MM.1S (cell line): ENCODE measurements at regions not wholly inside any gene's neighbourhood (a gene's known extent, or its start where the extent isn't known, plus 50 kb on each side); places are given as distances from the start of the nearest gene placed in this dataset.

ENCODE experiments used
- DNase-seq: peaks from one replicate; pipeline ENCODE4 v3.0.0-alpha.2; 2015
- H2AFZ ChIP-seq: fragments of 300-600 bp; sonication (generic); 2 replicates; pipeline ENCODE4 v1.6.0; 2016; ENCODE audit warnings: antibody characterized with exemption, low read length
- H3F3A ChIP-seq: fragments of 300-600 bp; sonication (generic); 2 replicates; pipeline ENCODE4 v1.6.1; 2016; ENCODE audit warnings: mild to moderate bottlenecking, antibody characterized with exemption, low read length, moderate library complexity, mixed read lengths; ENCODE audit not compliant: insufficient read depth
- H3K27ac ChIP-seq: fragments of 300-600 bp; sonication (generic); 2 replicates; pipeline ENCODE4 v1.5.1; 2016; ENCODE audit warnings: mild to moderate bottlenecking, low read length
- H3K27me3 ChIP-seq: fragments of 300-600 bp; sonication (generic); replicated peaks from 2 replicates; pipeline ENCODE4 v1.6.0; 2016; ENCODE audit warnings: low read length; ENCODE audit not compliant: insufficient read depth
- H3K36me3 ChIP-seq: fragments of 300-600 bp; sonication (generic); replicated peaks from 2 replicates; pipeline ENCODE4 v1.6.1; 2016; ENCODE audit warnings: mild to moderate bottlenecking, low read length, mixed read lengths; ENCODE audit not compliant: insufficient read depth
- H3K4me1 ChIP-seq: fragments of 300-600 bp; sonication (generic); 2 replicates; pipeline ENCODE4 v1.6.1; 2016; ENCODE audit warnings: low read length, mixed read lengths
- H3K4me2 ChIP-seq: fragments of 300-600 bp; sonication (generic); 2 replicates; pipeline ENCODE4 v1.6.0; 2016; ENCODE audit warnings: low read depth, low read length
- H3K4me3 ChIP-seq: fragments of 300-600 bp; sonication (generic); 2 replicates; pipeline ENCODE4 v1.5.1; 2016; ENCODE audit warnings: low read length, mixed read lengths
- H3K79me2 ChIP-seq: fragments of 300-600 bp; sonication (generic); 2 replicates; pipeline ENCODE4 v1.6.1; 2016; ENCODE audit warnings: mixed run types, low read length, mixed read lengths
- H3K9ac ChIP-seq: fragments of 300-600 bp; sonication (generic); 2 replicates; pipeline ENCODE4 v1.6.1; 2016; ENCODE audit warnings: low read length, mixed read lengths
- H3K9me2 ChIP-seq: fragments of 300-600 bp; sonication (generic); replicated peaks from 2 replicates; pipeline ENCODE4 v1.6.1; 2016; ENCODE audit warnings: mild to moderate bottlenecking, low read length, mixed read lengths; ENCODE audit not compliant: insufficient read depth
- H3K9me3 ChIP-seq: fragments of 300-600 bp; sonication (generic); replicated peaks from 2 replicates; pipeline ENCODE4 v1.6.1; 2016; ENCODE audit warnings: mild to moderate bottlenecking, low read length, mixed read lengths; ENCODE audit not compliant: insufficient read depth
- H4K20me1 ChIP-seq: fragments of 300-600 bp; sonication (generic); 2 replicates; pipeline ENCODE4 v1.6.1; 2016; ENCODE audit warnings: mild to moderate bottlenecking, low read length, moderate library complexity, mixed read lengths; ENCODE audit not compliant: insufficient read depth
- CTCF ChIP-seq: fragments of 300-600 bp; sonication (generic); IDR thresholded peaks from 2 replicates; pipeline ENCODE4 v1.5.1; 2016; ENCODE audit warnings: antibody characterized with exemption, low read length, mixed read lengths
- EZH2 ChIP-seq: fragments of 300-600 bp; sonication (generic); optimal IDR thresholded peaks from 2 replicates; pipeline ENCODE3; 2017; ENCODE audit warnings: low read depth, mild to moderate bottlenecking, antibody characterized with exemption, low read length, mixed read lengths
- EZH2phosphoT487 ChIP-seq: fragments of 300-600 bp; sonication (generic); IDR thresholded peaks from 2 replicates; pipeline ENCODE4 v1.6.1; 2018; ENCODE audit warnings: antibody characterized with exemption, low read length

DNA sequence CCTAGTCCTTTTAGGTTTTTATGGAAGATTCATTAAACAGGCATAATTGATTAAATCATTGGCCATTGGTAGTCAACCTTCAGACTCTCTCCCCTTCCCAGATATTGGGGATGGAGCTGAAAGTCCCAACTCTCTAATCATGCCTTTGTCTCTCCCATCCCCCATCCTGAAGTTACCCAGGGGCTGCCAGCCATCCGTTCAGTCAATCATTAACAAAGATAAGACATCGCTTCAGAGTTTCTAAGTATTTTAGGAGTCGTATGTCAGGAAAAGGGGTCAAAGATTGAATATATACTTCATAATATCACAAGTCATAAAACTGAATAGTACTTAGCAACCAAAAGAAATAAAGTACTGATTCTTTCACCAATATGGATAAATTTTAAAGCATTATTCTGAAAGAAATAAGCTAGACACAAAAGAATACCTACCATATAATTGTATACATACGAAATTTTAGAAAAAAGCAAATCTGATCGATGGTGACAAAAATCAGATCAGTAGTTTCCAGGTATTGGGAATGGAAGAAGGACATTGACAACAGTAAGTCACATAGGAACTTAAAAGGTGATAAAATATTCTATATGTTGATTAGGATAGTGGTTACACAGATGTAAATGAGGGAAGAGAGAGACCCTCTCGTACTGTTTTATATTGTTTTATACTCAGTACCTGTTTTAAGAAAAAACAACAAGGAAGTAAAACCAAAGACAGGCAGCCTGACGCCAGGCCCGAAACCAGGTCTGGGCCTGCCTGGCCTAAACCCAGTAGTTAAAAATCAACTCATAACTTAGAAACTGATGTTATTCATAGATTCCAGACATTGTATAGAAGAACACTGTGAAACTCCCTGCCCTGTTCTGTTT lies 414.4 kb downstream of the DAD1 start:
- DNase-seq = no peak
- H3K27ac ChIP-seq = no peak overlapping the region

GRCh38 chr14:22168092-22168955 lies 420.7 kb downstream of the DAD1 start:
- Histone ChIP-seq H3K27me3 (no peaks in the 10 kb centered on the region), H3K4me1 (peaks cover 10% of the 10 kb centered on the region), H3F3A (no peaks in the 10 kb centered on the region), H4K20me1 (no peaks in the 10 kb centered on the region), H3K4me2 (no peak overlapping the region), H3K4me3 (no peak overlapping the region), H2AFZ (no peak overlapping the region), H3K9me2 (no peaks in the 10 kb centered on the region), H3K9me3 (no peaks in the 10 kb centered on the region), H3K27ac (no peak overlapping the region), H3K9ac (no peak overlapping the region), H3K79me2 (no peaks in the 10 kb centered on the region), H3K36me3 (no peaks in the 10 kb centered on the region)
- TF ChIP-seq EZH2phosphoT487 = no peak
- TF ChIP-seq CTCF = no peak
- no peak for TF ChIP-seq EZH2
- DNase-seq = no peak

More for the DNA sequence above, 414.4 kb downstream of the DAD1 start:
- no peaks in the 10 kb centered on the region for H3F3A ChIP-seq
- H3K9me3 ChIP-seq = no peaks in the 10 kb centered on the region
- peaks cover 23% of the 10 kb centered on the region for H3K4me1 ChIP-seq
- TF ChIP-seq EZH2phosphoT487 (no peak), CTCF (no peak), EZH2 (no peak)
- H3K36me3 ChIP-seq = no peaks in the 10 kb centered on the region
- H3K4me3 ChIP-seq = no peak overlapping the region
- H4K20me1 ChIP-seq = no peaks in the 10 kb centered on the region
- no peak overlapping the region for H2AFZ ChIP-seq
- no peak overlapping the region for H3K4me2 ChIP-seq
- no peaks in the 10 kb centered on the region for H3K79me2 ChIP-seq
- H3K9me2 ChIP-seq = no peaks in the 10 kb centered on the region
- no peaks in the 10 kb centered on the region for H3K27me3 ChIP-seq
- H3K9ac ChIP-seq = no peak overlapping the region

DNA sequence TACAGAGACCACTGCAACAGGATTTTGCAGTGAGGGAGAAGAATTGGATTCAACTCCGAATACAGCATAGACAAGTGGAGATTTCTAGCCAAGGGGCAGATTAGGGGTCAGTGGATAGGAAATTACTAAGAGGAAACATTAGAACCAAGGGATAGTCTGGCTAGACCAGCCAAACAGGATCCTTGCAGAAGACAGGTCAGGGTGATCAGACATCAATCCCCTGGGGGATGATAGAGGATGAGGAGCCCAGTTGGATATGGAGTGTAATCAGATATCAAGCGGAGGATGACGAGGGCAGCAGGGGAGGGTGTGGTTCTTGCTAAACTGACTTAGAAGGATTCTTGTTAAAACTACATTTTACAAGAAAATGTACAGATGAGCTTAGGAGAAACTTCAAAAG lies 424.4 kb downstream of the DAD1 start:
- H3K27me3 ChIP-seq = no peaks in the 10 kb centered on the region
- no peaks in the 10 kb centered on the region for H3K9me2 ChIP-seq
- H2AFZ ChIP-seq = no peak overlapping the region
- H4K20me1 ChIP-seq = no peaks in the 10 kb centered on the region
- H3K9me3 ChIP-seq = no peaks in the 10 kb centered on the region
- H3K4me1 ChIP-seq = peaks cover 17% of the 10 kb centered on the region
- no peak for DNase-seq
- no peak overlapping the region for H3K4me3 ChIP-seq
- no peak overlapping the region for H3K4me2 ChIP-seq
- no peaks in the 10 kb centered on the region for H3F3A ChIP-seq
- H3K9ac ChIP-seq = no peak overlapping the region
- H3K36me3 ChIP-seq = no peaks in the 10 kb centered on the region
- H3K79me2 ChIP-seq = no peaks in the 10 kb centered on the region
- no peak overlapping the region for H3K27ac ChIP-seq
- TF ChIP-seq CTCF = no peak
- TF ChIP-seq EZH2 = no peak
- no peak for TF ChIP-seq EZH2phosphoT487
